Panc1 (cell line): ENCODE measurements at regions not wholly inside any gene's neighbourhood (a gene's known extent, or its start where the extent isn't known, plus 50 kb on each side); places are given as distances from the start of the nearest gene placed in this dataset.

Source experiments
- ATAC-seq: fragments of 200-7000 bp; cut with Tn5 transposase; 2 replicates; pipeline ENCODE4 v1.9.1; 2020; ENCODE audit warnings: mild to moderate bottlenecking, moderate library complexity
- BruUV-seq: library from RNA; stranded (reverse); fragments of 400-500 nt; replicated peaks from 2 replicates; lab custom pipeline; 2021; lab: Mats Ljungman, UMichigan
- CTCF ChIA-PET: fragments of 300-600 bp; sonication (Branson Sonifier 250); formaldehyde crosslinking; loops from one replicate; lab custom pipeline; 2022; ENCODE audit warnings: antibody characterized with exemption; lab: Charles Lee
- POLR2A ChIA-PET: fragments of 300-600 bp; sonication (Branson Sonifier 250); formaldehyde crosslinking; loops from one replicate; lab custom pipeline; 2022; ENCODE audit warnings: antibody characterized with exemption; lab: Charles Lee
- DNase-seq: peaks from one replicate; pipeline ENCODE4 v3.0.0-alpha.2; 2010; ENCODE audit warnings: low read depth, low spot score
- H3K27ac ChIP-seq: 2 replicates; pipeline ENCODE4 v1.5.1; 2011; ENCODE audit warnings: mild to moderate bottlenecking, low read length, inconsistent platforms
- H3K27me3 ChIP-seq: fragments of 200-500 bp; sonication (Bioruptor generic); 2 replicates; pipeline ENCODE4 v1.6.0; 2014; ENCODE audit warnings: low read length, inconsistent platforms; ENCODE audit not compliant: control insufficient read depth, insufficient read depth
- H3K36me3 ChIP-seq: fragments of 200-500 bp; sonication (Bioruptor generic); 2 replicates; pipeline ENCODE4 v1.5.1; 2014; ENCODE audit warnings: inconsistent platforms, mild to moderate bottlenecking, low read length, moderate library complexity; ENCODE audit not compliant: control insufficient read depth, insufficient read depth
- H3K4me1 ChIP-seq: 2 replicates; pipeline ENCODE4 v1.5.1; 2011; ENCODE audit warnings: inconsistent platforms, mild to moderate bottlenecking, low read length, moderate library complexity; ENCODE audit not compliant: control insufficient read depth, insufficient read depth
- H3K4me3 ChIP-seq, 2 experiments: 2 replicates each; pipeline ENCODE4 v1.5.1; 2011 to 2012; ENCODE audit warnings: low read depth in 2 of 2, low read length in 2 of 2, mild to moderate bottlenecking in 2 of 2, inconsistent platforms in 1 of 2, moderate library complexity in 1 of 2
- H3K9me3 ChIP-seq: fragments of 200-500 bp; sonication (Bioruptor generic); 2 replicates; pipeline ENCODE4 v1.5.1; 2014; ENCODE audit warnings: low read depth, mild to moderate bottlenecking, inconsistent platforms, low read length, moderate library complexity; ENCODE audit not compliant: control insufficient read depth, insufficient read depth
- CTCF ChIP-seq: fragments of 450-650 bp; IDR thresholded peaks from 2 replicates; pipeline ENCODE4 v1.5.1; 2017; ENCODE audit warnings: mild to moderate bottlenecking
- POLR2AphosphoS5 ChIP-seq: IDR thresholded peaks from 2 replicates; pipeline ENCODE4 v1.6.1; 2012; ENCODE audit warnings: mild to moderate bottlenecking, low read depth, low read length, moderate library complexity
- SIN3A ChIP-seq: IDR thresholded peaks from 2 replicates; pipeline ENCODE4 v1.6.1; 2012; ENCODE audit warnings: low read depth, mild to moderate bottlenecking, low read length, moderate library complexity, borderline replicate concordance; ENCODE audit not compliant: insufficient read depth
- TCF7L2 ChIP-seq: IDR thresholded peaks from 2 replicates; pipeline ENCODE4 v1.6.1; 2011; ENCODE audit warnings: mild to moderate bottlenecking, low read depth, low read length, inconsistent platforms
- in situ Hi-C: cut with HindIII; loops from 2 replicates; pipeline ENCODE4 v1.10.0; 2016; ENCODE audit warnings: low sequenced_read_pairs, low pct_unique_long_range_greater_than_20kb
- intact Hi-C: fragments of 100-400 bp; cut with micrococcal nuclease; formaldehyde crosslinking; loops from one replicate; pipeline ENCODE4 v1.10.0; 2022; ENCODE audit not compliant: unreplicated experiment
- TF ChIP-seq, protein P1 (sequence below), 2 experiments: IDR thresholded peaks; 2 replicates each; pipeline ENCODE4 v1.6.1; 2011 to 2012; ENCODE audit warnings: low read depth in 2 of 2, control low read depth in 1 of 2, low read length in 1 of 2, mild to moderate bottlenecking in 1 of 2, moderate library complexity in 1 of 2; ENCODE audit not compliant: insufficient read depth in 1 of 2

GRCh38 chr17:72346306-72346705 lies 225.5 kb downstream of the SOX9 start:
- ATAC-seq (no peak), DNase-seq (no peak)
- Histone ChIP-seq H3K9me3 (no peaks in the 10 kb centered on the region), H3K4me1 (peaks cover 8% of the 10 kb centered on the region; the same call in 1 of the 2 replicates), H3K27me3 (no peaks in the 10 kb centered on the region), H3K4me3 (no peak overlapping the region), H3K27ac (no peak overlapping the region), H3K36me3 (no peaks in the 10 kb centered on the region)
- in situ Hi-C loops: no loop called here
- BruUV-seq: no TSS peak
- POLR2A ChIA-PET: no interaction called here
- TF ChIP-seq SIN3A (no peak), TCF7L2 (no peak), POLR2AphosphoS5 (no peak), CTCF (no peak)
- TF ChIP-seq, protein P1, sequence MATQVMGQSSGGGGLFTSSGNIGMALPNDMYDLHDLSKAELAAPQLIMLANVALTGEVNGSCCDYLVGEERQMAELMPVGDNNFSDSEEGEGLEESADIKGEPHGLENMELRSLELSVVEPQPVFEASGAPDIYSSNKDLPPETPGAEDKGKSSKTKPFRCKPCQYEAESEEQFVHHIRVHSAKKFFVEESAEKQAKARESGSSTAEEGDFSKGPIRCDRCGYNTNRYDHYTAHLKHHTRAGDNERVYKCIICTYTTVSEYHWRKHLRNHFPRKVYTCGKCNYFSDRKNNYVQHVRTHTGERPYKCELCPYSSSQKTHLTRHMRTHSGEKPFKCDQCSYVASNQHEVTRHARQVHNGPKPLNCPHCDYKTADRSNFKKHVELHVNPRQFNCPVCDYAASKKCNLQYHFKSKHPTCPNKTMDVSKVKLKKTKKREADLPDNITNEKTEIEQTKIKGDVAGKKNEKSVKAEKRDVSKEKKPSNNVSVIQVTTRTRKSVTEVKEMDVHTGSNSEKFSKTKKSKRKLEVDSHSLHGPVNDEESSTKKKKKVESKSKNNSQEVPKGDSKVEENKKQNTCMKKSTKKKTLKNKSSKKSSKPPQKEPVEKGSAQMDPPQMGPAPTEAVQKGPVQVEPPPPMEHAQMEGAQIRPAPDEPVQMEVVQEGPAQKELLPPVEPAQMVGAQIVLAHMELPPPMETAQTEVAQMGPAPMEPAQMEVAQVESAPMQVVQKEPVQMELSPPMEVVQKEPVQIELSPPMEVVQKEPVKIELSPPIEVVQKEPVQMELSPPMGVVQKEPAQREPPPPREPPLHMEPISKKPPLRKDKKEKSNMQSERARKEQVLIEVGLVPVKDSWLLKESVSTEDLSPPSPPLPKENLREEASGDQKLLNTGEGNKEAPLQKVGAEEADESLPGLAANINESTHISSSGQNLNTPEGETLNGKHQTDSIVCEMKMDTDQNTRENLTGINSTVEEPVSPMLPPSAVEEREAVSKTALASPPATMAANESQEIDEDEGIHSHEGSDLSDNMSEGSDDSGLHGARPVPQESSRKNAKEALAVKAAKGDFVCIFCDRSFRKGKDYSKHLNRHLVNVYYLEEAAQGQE (IDR thresholded peaks at IDR 0.05; ENCODE audit: insufficient read depth in 1 of 2, low read depth in 2 of 2, low read length in 1 of 2): no peak
- intact Hi-C loops: no loop called here
- CTCF ChIA-PET: no interaction called here

DNA sequence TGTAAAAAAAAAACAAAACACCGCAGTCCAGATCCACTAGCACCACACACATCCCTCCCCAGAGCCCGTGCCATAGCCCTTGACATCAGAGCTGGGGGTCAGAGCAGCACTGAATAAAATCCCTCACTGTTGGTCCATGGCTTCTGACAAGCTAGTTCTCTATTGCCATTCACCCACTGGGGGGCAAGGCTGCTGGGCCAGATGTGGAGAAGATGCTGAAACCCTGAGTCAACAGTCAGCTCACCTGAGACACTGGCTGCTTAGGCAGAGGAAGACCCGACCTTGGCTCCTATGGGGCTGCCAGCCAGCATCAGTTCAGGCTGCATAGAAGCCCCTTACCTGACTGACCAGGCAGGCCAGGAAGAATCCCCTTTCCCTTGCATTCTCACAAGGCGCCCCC lies 228.2 kb downstream of the SOX9 start:
- in situ Hi-C loops: no loop called here
- Histone ChIP-seq H3K4me3 (no peak overlapping the region), H3K36me3 (no peaks in the 10 kb centered on the region), H3K9me3 (no peaks in the 10 kb centered on the region), H3K4me1 (peaks cover 15% of the 10 kb centered on the region), H3K27ac (no peak overlapping the region), H3K27me3 (no peaks in the 10 kb centered on the region)
- BruUV-seq: no TSS peak
- DNase-seq: no peak
- TF ChIP-seq CTCF (no peak), TCF7L2 (no peak), SIN3A (no peak), POLR2AphosphoS5 (no peak)
- TF ChIP-seq, protein P1 (IDR thresholded peaks at IDR 0.05; ENCODE audit: insufficient read depth in 1 of 2, low read depth in 2 of 2, low read length in 1 of 2): no peak
- ChIA-PET POLR2A (interaction anchor here (0.6 kb wide), 1 partner anchor 10 kb away, joined by 3 read pairs; no protein-coding TSS in a partner anchor), CTCF (no interaction called here)
- intact Hi-C loops: no loop called here
- no peak for ATAC-seq
